HG02973 (cell line): ENCODE measurements at regions not wholly inside any gene's neighbourhood (a gene's known extent, or its start where the extent isn't known, plus 50 kb on each side); places are given as distances from the start of the nearest gene placed in this dataset.

Experiments
- ATAC-seq: cut with Tn5 transposase; IDR thresholded peaks from one replicate; pipeline ENCODE4 v1.9.1; 2021; ENCODE audit warnings: moderate library complexity; ENCODE audit not compliant: unreplicated experiment

DNA sequence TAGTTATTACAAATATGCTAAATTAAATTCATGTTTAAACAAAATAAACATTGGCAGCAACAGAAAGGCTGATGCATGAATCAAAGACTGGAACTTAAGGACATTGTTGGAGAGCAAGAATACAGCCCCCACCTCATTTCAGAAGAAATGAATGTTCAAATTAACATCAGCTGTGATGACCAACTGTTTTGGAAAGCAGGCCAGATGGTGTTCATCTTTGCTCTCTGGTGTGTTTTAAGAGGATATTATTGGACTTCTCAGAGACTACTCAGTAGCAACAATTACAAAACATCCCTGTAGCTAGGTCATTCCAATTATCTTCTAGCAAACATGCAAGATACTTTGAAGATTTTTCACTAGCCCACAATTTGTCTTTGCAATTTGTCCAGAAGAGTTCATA, 118.6 kb upstream of the DOK5 start:
- no peak for ATAC-seq

DNA sequence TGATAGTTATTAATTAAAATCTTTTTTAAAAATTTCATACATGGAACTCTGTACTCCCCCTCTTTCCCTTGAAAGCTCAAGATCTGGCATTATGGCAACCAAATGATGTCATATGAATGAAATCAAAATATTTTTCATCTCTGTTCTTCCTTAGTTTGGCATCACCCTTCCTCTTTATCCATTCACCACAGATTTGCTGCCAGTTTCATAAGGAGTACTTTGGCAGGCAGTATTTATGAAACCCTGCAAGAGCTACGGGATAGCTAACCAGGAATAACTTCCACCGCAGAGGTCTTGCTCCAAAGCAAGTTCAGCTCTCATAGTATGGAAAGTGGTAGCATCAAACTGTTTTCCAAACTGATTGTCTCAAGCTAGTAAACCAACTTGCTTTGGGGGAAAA, 113.9 kb upstream of the DOK5 start:
- ATAC-seq, result no peak

DNA sequence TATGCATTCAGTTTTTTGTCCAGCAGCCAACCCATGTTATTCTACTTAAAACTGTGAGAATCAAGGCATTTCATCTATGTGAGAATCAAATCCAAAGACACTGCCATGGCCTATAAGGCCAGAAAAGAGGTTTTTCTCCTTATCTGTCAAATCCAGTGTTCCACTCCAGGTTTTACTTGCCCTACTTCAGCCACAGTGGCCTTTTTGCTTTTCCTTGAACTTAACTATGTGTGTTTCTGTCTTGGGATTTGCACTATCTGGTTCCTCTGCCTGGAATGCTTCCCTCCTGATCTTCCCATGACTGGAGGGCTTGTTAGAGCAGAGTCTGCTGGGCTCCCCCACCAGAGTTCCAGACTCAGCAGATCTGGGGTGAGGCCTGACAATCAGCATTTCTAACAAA, 113.1 kb upstream of the DOK5 start:
- no peak for ATAC-seq

GRCh38 chr20:54364365-54364764, 111.0 kb upstream of the DOK5 start:
- no peak for ATAC-seq

GRCh38 chr20:54364919-54365318, 110.5 kb upstream of the DOK5 start:
- ATAC-seq, result no peak

GRCh38 chr20:54366669-54367344, 108.6 kb upstream of the DOK5 start:
- ATAC-seq, result no peak

- no peak for ATAC-seq
Observed at GRCh38 chr20:54368570-54368969, 106.8 kb upstream of the DOK5 start.

GRCh38 chr20:54372313-54372712, 103.1 kb upstream of the DOK5 start:
- no peak for ATAC-seq

DNA sequence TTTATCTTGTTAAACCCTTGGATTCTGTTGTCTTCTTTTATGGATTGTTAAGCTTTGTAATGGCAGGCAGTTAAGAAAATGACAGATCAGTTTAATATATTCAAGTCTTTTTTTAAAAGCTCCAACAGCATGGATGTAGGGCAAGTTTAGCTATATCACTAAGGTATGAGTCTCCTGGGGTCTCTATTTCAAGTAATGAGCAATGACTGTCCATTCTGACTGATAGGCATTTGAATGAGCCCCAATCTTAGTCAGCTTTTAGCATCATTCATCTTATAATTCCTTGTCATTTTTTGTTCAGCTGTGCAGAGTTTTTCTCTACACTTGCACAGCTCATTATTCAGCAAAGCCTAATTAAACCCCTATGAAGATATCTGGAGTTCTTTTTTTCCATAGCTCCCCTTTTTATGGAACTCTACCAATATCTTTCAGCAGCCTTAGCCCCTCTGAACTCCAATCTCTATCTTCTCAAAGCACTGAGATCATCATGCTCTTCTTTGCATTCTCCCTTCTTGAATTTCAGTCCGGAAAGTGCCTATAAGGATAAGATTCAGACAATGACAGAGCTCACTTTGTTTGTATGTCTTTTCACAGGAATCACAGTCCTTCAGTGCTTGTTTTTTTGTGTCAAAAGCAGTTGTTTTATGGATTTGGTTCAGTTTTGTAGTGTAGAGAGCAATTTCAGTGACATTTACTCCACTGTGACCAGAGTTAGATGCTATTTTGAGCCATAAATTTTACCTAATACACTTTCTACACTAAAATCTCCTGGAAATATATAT, 97.2 kb upstream of the DOK5 start:
- no peak for ATAC-seq

DNA sequence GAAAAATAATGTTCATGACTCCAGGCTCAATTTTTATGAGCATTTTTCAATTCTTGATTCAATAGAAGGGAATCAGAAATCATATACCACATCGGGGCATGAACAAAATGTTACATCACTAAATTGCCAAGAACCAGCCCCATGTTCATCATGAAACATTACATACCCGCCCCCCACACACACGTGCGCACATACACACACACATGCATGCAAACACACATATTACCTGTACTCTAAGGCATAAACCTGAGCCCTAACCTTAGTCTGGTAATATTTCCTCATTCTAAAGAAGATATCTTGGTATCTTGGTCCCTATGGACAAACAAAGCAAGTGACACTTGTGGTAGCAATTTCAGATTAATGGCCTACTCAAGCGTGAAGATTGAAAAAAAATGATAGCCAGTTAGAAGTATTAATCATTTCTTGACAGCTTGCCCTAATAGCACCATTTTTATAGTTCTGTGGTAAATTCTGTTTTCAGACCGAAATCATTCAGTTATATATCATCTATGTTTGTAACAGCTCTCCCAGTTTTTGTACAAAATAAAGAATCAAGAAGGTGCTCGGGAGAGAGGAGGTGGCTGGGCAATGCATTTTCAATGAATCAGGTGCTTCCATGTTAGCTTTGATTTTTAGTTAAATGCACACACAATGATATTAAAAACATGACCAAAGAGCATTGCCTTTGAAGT, 95.4 kb upstream of the DOK5 start:
- ATAC-seq, result no peak

- no peak for ATAC-seq
Observed at GRCh38 chr20:54382419-54382818, 93.0 kb upstream of the DOK5 start.

DNA sequence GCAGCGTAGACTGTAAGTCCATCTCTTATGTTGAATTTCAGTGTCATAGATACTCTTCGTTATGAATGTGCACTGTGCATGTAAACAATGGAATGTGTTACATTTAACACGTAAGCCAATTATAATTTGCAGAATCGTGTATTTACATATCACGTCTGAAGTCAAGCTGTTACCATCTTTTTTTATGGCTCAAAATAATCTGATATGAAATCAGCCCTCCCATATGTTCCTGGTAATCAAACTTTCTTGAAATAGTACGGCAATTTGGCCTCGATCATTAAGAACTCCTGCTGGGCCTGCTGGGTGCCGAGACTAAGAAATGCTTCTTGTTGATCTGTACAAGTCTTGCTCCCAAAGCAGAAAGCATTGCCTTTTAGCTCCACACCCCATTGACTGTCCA, 89.6 kb upstream of the DOK5 start:
- ATAC-seq, result no peak

GRCh38 chr20:54389596-54390280, 85.7 kb upstream of the DOK5 start:
- no peak for ATAC-seq

DNA sequence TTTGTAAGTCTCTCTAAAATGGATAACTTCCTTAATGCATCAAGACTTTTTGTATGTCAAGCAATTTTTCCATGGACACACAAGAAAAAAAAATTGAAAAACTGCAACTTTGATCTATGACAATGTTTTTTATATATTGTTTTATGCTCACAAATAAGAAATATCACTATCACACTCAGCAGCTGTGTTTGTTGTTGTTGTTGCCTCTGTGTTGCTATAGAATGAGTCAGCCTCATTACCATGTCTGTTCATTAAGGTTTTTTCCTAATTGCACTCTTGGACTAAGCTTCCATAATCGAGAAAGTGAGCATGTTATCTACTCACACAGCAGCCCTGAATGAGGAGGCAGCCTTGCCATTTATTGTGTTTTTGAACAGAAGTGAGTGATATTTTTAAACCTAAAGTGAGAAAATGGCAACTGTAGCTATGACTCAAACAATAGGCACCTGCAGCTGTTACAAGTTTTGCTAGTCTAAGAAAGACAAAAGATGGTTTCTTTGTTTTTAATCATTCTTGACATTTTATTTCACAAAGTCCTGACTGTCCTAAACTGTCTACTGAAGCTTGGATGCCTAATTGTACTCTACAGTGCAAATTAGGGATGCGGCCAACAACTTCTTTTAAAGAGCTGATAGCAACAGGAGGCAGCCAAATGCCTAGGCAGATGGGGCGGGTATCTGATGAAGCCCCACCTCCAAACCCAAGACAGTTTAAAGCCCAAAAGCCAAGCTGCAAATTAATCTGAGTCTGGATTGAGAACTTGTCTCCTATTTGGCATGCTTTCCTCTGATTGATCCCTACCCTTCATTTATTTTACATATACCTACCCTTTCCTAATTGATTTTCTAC, 77.9 kb upstream of the DOK5 start:
- no peak for ATAC-seq

GRCh38 chr20:54398814-54399213, 76.6 kb upstream of the DOK5 start:
- no peak for ATAC-seq

- no peak for ATAC-seq
Observed at GRCh38 chr20:54405540-54405939, 69.9 kb upstream of the DOK5 start.

DNA sequence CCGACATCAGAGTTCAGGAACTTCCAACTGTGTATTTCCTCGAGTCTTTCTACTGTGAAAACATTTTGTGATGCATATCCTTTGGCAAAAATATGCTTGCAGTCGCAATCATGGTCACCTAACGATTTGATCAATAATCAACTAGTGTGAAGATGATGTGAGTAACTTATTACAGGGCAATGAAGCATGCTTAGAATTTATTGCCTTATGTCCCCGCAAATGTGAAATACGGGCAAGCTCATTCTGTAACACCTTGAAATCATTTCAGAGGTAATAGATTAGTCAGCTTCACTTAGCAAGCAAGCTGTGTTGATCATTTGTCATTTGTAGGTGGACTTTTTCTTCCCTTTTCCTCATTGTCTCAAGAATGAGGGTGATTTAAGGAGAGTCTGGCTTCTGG, 67.9 kb upstream of the DOK5 start:
- no peak for ATAC-seq

DNA sequence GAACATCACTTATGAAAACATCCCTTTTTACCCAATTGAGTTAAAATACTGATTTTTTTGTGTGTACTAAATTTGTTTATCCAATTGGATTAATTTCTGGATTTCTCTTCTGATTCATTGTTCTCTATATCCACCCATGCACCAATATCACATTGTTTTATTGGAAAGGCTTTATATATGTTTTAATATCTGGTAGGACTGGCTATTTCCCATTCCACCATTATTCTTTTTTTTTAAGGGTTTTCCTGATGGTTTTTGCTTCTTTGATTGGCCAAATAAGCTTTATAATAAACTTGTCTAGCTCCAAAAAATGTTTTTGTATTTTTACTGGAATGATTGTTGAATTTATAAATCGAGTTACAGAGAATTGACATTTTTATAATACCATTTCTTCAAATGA, 59.4 kb upstream of the DOK5 start:
- no peak for ATAC-seq

DNA sequence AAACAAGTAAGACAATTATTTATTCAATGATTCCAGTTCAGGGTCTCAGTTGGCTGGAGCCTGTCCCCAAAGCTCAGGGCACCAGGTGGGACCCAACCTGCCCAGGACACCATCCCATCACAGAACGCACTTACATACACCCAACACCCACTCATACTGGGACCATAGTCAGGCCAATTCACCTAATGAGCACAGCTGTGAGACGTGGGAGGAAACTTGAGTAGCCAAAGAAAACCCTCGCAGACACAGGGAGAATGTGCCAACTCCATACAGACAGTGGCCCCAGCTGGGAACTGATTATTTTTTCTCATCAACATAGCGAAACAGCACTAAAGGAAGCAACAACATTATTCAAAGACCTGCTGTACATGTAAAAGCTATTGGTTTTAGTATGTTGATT, 58.6 kb upstream of the DOK5 start:
- no peak for ATAC-seq

DNA sequence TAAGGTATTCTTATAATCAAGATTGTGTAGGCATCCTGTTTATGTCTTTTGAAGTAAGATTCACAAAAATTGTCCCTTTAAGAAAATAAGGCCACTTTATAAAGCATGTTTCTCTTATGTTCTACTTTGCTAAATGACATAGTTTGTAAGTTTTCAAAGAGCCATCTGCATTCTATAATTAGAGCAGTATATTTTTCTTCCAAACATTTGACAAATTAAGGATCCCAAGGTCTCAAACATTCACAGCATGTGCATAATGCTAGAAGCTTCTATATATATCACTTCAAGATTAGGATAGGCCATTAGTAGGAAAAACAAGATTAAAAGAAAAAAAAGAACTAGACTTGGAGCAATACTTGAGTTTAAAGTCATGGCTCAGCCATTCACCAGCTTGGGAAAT, 55.9 kb upstream of the DOK5 start:
- ATAC-seq, result no peak
